GM12878 (cell line): ENCODE measurements at regions not wholly inside any gene's neighbourhood (a gene's known extent, or its start where the extent isn't known, plus 50 kb on each side); places are given as distances from the start of the nearest gene placed in this dataset.

Experiments used
- ATAC-seq: fragments of 200-7000 bp; cut with Tn5 transposase; 3 replicates; pipeline ENCODE4 v1.9.1; 2020; ENCODE audit warnings: mild to moderate bottlenecking, moderate library complexity
- BruUV-seq: library from RNA; stranded (reverse); fragments of 400-500 nt; replicated peaks from 2 replicates; lab custom pipeline; 2021; lab: Mats Ljungman, UMichigan
- CTCF ChIA-PET: fragments of 300-600 bp; sonication (Branson Sonifier 250); formaldehyde crosslinking; extraction: SDS; loops from one replicate; lab custom pipeline; 2021; ENCODE audit warnings: inconsistent platforms; lab: Yijun Ruan, JAX
- POLR2A ChIA-PET: fragments of 350-600 bp; formaldehyde crosslinking; extraction: SDS; loops from one replicate; lab custom pipeline; 2021; ENCODE audit warnings: inconsistent platforms; lab: Charles Lee
- RAD21 ChIA-PET: fragments of 300-600 bp; sonication (Branson Sonifier 250); formaldehyde crosslinking; loops from one replicate; lab custom pipeline; 2023; ENCODE audit warnings: antibody characterized with exemption; ENCODE audit not compliant: unreplicated experiment; lab: Charles Lee
- SMC1A ChIA-PET: fragments of 300-600 bp; sonication (Branson Sonifier 250); formaldehyde crosslinking; loops from one replicate; lab custom pipeline; 2023; ENCODE audit not compliant: unreplicated experiment, uncharacterized antibody; lab: Charles Lee
- DNase-seq: peaks from one replicate; pipeline ENCODE4 v3.0.0-alpha.2; 2011; ENCODE audit warnings: low read depth, low spot score
- FAIRE-seq: peaks from 3 replicates; lab custom pipeline; 2011; peaks lifted over from hg19 to GRCh38; lab: Jason Lieb, UNC
- H2AFZ ChIP-seq: 2 replicates; pipeline ENCODE4 v1.6.0; 2011; ENCODE audit warnings: low read depth, low read length, control low read depth; ENCODE audit not compliant: control insufficient read depth
- H3K27ac ChIP-seq: 2 replicates; pipeline ENCODE4 v1.5.1; 2011; ENCODE audit warnings: control low read depth; ENCODE audit not compliant: control insufficient read depth, insufficient read depth
- H3K27me3 ChIP-seq, 2 experiments: replicated peaks in 1 of 2; 2 replicates each; pipeline versions ENCODE4 v1.6.0 to v1.6.1; 2011; ENCODE audit warnings: low read length in 1 of 2; ENCODE audit not compliant: control insufficient read depth in 2 of 2, insufficient read depth in 2 of 2
- H3K36me3 ChIP-seq, 2 experiments: 2 replicates each; pipeline ENCODE4 v1.5.1; 2011; ENCODE audit warnings: low read length in 1 of 2; ENCODE audit not compliant: control insufficient read depth in 2 of 2, insufficient read depth in 2 of 2
- H3K4me1 ChIP-seq: 2 replicates; pipeline ENCODE4 v1.6.1; 2011; ENCODE audit warnings: mild to moderate bottlenecking, low read length, moderate library complexity, mixed read lengths; ENCODE audit not compliant: control insufficient read depth, insufficient read depth
- H3K4me2 ChIP-seq: 2 replicates; pipeline ENCODE4 v1.6.0; 2011; ENCODE audit warnings: control low read depth; ENCODE audit not compliant: control insufficient read depth, insufficient read depth
- H3K4me3 ChIP-seq: fragments of 200-600 bp; sonication (generic); 2 replicates; pipeline ENCODE4 v1.5.1; 2016
- H3K79me2 ChIP-seq: 2 replicates; pipeline ENCODE4 v1.6.0; 2011; ENCODE audit warnings: low read length; ENCODE audit not compliant: control insufficient read depth, insufficient read depth
- H3K9ac ChIP-seq: 2 replicates; pipeline ENCODE4 v1.8.0; 2011; ENCODE audit warnings: low read length, control low read depth, mixed read lengths; ENCODE audit not compliant: control insufficient read depth, insufficient read depth
- H3K9me3 ChIP-seq: replicated peaks from 3 replicates; pipeline ENCODE4 v1.5.1; 2011; ENCODE audit warnings: mild to moderate bottlenecking, low read length; ENCODE audit not compliant: control insufficient read depth, insufficient read depth
- H4K20me1 ChIP-seq: 2 replicates; pipeline ENCODE4 v1.6.0; 2011; ENCODE audit not compliant: control insufficient read depth, insufficient read depth
- BCL11A ChIP-seq: IDR thresholded peaks from 2 replicates; pipeline ENCODE4 v1.6.1; 2011; ENCODE audit warnings: low read depth, low read length
- GABPA ChIP-seq: IDR thresholded peaks from 2 replicates; pipeline ENCODE4 v1.6.1; 2014; ENCODE audit warnings: antibody characterized with exemption, low read depth, mild to moderate bottlenecking, inconsistent platforms
- HDAC2 ChIP-seq: fragments of 200-600 bp; sonication (generic); IDR thresholded peaks from 2 replicates; pipeline ENCODE4 v1.6.1; 2017
- IKZF2 ChIP-seq, 2 experiments: fragments of 450-650 bp; IDR thresholded peaks; 2 replicates each; pipeline ENCODE4 v1.6.1; 2017; ENCODE audit warnings: mild to moderate bottlenecking in 2 of 2, moderate library complexity in 2 of 2
- JUNB ChIP-seq: IDR thresholded peaks from 2 replicates; pipeline ENCODE4 v1.6.1; 2016; ENCODE audit warnings: antibody characterized with exemption, mild to moderate bottlenecking
- LARP7 ChIP-seq: fragments of 450-650 bp; IDR thresholded peaks from 2 replicates; pipeline ENCODE4 v1.6.1; 2017; ENCODE audit warnings: mild to moderate bottlenecking
- NBN ChIP-seq: fragments of 450-650 bp; IDR thresholded peaks from 2 replicates; pipeline ENCODE4 v1.6.1; 2016
- NR2C1 ChIP-seq: fragments of 450-650 bp; IDR thresholded peaks from 2 replicates; pipeline ENCODE4 v1.6.1; 2017; ENCODE audit warnings: antibody characterized with exemption, mild to moderate bottlenecking, moderate library complexity
- PAX5 ChIP-seq: IDR thresholded peaks from 2 replicates; pipeline ENCODE4 v1.6.1; 2011; ENCODE audit warnings: low read depth, low read length, borderline replicate concordance
- RB1 ChIP-seq: fragments of 450-650 bp; formaldehyde crosslinking; IDR thresholded peaks from 2 replicates; pipeline ENCODE4 v1.6.1; 2017; ENCODE audit warnings: mild to moderate bottlenecking, borderline replicate concordance
- RCOR1 ChIP-seq: conservative IDR thresholded peaks from 2 replicates; pipeline ENCODE4 v1.6.1; 2012; ENCODE audit warnings: low read depth, low read length, improper control_type of control experiment
- RFX5 ChIP-seq: IDR thresholded peaks from 2 replicates; pipeline ENCODE4 v1.6.1; 2011; ENCODE audit warnings: low read depth, low read length, improper control_type of control experiment
- SREBF1 ChIP-seq: IDR thresholded peaks from 2 replicates; pipeline ENCODE4 v1.6.1; 2012; ENCODE audit warnings: mild to moderate bottlenecking, low read length
- TCF12 ChIP-seq: IDR thresholded peaks from 2 replicates; pipeline ENCODE4 v1.6.1; 2011; ENCODE audit warnings: low read depth, mild to moderate bottlenecking, low read length
- WRNIP1 ChIP-seq: IDR thresholded peaks from 2 replicates; pipeline ENCODE4 v1.6.1; 2011; ENCODE audit warnings: low read depth, low read length, improper control_type of control experiment, borderline replicate concordance
- ZNF207 ChIP-seq: fragments of 450-650 bp; IDR thresholded peaks from 2 replicates; pipeline ENCODE4 v1.6.1; 2014; ENCODE audit warnings: antibody characterized with exemption, mild to moderate bottlenecking, borderline replicate concordance
- WGBS: methylation state at CpG from one replicate; pipeline ENCODE4 v1.1.6; 2016; ENCODE audit warnings: low lambda C conversion rate; ENCODE audit not compliant: insufficient replicate concordance, insufficient coverage; ENCODE audit errors: missing lambda C conversion rate; 5-methylcytosine and 5-hydroxymethylcytosine counted together
- in situ Hi-C: fragments of 300-500 bp; cut with MboI; formaldehyde crosslinking; loops from 9 replicates; pipeline ENCODE4 v1.14.3; 2018; ENCODE audit warnings: mixed read lengths
- intact Hi-C: fragments of 100-400 bp; cut with micrococcal nuclease; formaldehyde crosslinking; loops from one replicate; pipeline ENCODE4 v1.14.2; 2022; ENCODE audit not compliant: unreplicated experiment
- TF ChIP-seq, protein P1 (sequence below): fragments of 450-650 bp; conservative IDR thresholded peaks from 2 replicates; pipeline ENCODE4 v1.6.1; 2017; ENCODE audit warnings: mild to moderate bottlenecking, moderate library complexity
- TF ChIP-seq, protein P2 (sequence below): IDR thresholded peaks from 2 replicates; pipeline ENCODE4 v1.6.1; 2012; ENCODE audit warnings: low read length, inconsistent platforms
- TF ChIP-seq, protein P3 (sequence below): IDR thresholded peaks from 2 replicates; pipeline ENCODE4 v1.6.1; 2011; ENCODE audit warnings: low read depth, low read length, improper control_type of control experiment, borderline replicate concordance
- TF ChIP-seq, protein P4 (sequence below): IDR thresholded peaks from 2 replicates; pipeline ENCODE4 v1.6.1; 2012; ENCODE audit warnings: low read depth, low read length, improper control_type of control experiment

DNA sequence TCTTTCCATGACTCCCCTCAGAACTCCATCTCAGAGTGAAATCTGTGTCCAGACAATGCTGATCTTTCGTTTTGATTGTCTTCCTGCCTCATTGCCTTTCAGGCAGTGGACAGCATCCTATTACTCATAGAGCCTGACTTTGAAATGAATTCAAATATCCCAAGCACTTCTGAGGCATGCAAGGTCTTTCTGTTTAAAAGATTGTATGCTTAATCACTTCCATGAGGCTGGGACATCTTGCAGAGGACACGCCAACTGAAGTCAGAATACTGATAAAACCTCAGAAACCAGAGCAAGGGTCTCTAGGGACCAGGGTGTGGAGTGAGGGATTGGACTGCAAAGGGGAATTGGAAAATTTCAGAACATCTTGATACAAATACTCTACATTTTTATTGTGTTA lies 836.5 kb upstream of the ID2 start:
- in situ Hi-C loops, result no loop called here
- FAIRE-seq (no peak), DNase-seq (no peak), ATAC-seq (no peak)
- no peak overlapping the region for H3K27ac ChIP-seq
- H3K79me2 ChIP-seq, result no peaks in the 10 kb centered on the region
- ChIA-PET POLR2A (no interaction called here), CTCF (interaction anchor here (0.6 kb wide), 1 partner anchor 15 kb away, joined by 3 read pairs; no protein-coding TSS in a partner anchor), RAD21 (no interaction called here), SMC1A (interaction anchor here (1.5 kb wide), 1 partner anchor 8 kb away, joined by 3 read pairs; no protein-coding TSS in a partner anchor)
- H3K4me3 ChIP-seq, result no peak overlapping the region
- no TSS peak for BruUV-seq
- H3K9ac ChIP-seq, result no peak overlapping the region
- H3K4me1 ChIP-seq, result peaks cover 6% of the 10 kb centered on the region; the same call in 1 of the 2 replicates
- no peaks in the 10 kb centered on the region for H4K20me1 ChIP-seq
- no peaks in the 10 kb centered on the region for H3K27me3 ChIP-seq
- intact Hi-C loops, result no loop called here
- H3K4me2 ChIP-seq, result no peak overlapping the region
- no peak for TF ChIP-seq SREBF1
- TF ChIP-seq, protein P1, sequence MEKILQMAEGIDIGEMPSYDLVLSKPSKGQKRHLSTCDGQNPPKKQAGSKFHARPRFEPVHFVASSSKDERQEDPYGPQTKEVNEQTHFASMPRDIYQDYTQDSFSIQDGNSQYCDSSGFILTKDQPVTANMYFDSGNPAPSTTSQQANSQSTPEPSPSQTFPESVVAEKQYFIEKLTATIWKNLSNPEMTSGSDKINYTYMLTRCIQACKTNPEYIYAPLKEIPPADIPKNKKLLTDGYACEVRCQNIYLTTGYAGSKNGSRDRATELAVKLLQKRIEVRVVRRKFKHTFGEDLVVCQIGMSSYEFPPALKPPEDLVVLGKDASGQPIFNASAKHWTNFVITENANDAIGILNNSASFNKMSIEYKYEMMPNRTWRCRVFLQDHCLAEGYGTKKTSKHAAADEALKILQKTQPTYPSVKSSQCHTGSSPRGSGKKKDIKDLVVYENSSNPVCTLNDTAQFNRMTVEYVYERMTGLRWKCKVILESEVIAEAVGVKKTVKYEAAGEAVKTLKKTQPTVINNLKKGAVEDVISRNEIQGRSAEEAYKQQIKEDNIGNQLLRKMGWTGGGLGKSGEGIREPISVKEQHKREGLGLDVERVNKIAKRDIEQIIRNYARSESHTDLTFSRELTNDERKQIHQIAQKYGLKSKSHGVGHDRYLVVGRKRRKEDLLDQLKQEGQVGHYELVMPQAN, result no peak
- no peak for TF ChIP-seq RB1
- no peak for TF ChIP-seq TCF12
- TF ChIP-seq, protein P2, sequence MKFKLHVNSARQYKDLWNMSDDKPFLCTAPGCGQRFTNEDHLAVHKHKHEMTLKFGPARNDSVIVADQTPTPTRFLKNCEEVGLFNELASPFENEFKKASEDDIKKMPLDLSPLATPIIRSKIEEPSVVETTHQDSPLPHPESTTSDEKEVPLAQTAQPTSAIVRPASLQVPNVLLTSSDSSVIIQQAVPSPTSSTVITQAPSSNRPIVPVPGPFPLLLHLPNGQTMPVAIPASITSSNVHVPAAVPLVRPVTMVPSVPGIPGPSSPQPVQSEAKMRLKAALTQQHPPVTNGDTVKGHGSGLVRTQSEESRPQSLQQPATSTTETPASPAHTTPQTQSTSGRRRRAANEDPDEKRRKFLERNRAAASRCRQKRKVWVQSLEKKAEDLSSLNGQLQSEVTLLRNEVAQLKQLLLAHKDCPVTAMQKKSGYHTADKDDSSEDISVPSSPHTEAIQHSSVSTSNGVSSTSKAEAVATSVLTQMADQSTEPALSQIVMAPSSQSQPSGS, result no peak
- no peak for TF ChIP-seq NR2C1
- no peak for TF ChIP-seq PAX5
- no peak for TF ChIP-seq ZNF207
- TF ChIP-seq LARP7, result no peak
- TF ChIP-seq, protein P3, sequence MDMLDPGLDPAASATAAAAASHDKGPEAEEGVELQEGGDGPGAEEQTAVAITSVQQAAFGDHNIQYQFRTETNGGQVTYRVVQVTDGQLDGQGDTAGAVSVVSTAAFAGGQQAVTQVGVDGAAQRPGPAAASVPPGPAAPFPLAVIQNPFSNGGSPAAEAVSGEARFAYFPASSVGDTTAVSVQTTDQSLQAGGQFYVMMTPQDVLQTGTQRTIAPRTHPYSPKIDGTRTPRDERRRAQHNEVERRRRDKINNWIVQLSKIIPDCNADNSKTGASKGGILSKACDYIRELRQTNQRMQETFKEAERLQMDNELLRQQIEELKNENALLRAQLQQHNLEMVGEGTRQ, result no peak
- TF ChIP-seq JUNB, result no peak
- TF ChIP-seq GABPA, result no peak
- TF ChIP-seq, protein P4, sequence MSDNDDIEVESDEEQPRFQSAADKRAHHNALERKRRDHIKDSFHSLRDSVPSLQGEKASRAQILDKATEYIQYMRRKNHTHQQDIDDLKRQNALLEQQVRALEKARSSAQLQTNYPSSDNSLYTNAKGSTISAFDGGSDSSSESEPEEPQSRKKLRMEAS, result no peak
- TF ChIP-seq BCL11A, result no peak
- TF ChIP-seq HDAC2, result no peak
- no peak for TF ChIP-seq WRNIP1
- TF ChIP-seq RFX5, result no peak
- TF ChIP-seq NBN, result no peak
- no peak for TF ChIP-seq IKZF2 (IDR thresholded peaks at IDR 0.05)
- TF ChIP-seq RCOR1, result no peak
- WGBS, result 0% methylated on average over 2 of the region's 2 CpGs
- no peaks in the 10 kb centered on the region; the same call in 2 of the 3 replicates for H3K9me3 ChIP-seq
- H2AFZ ChIP-seq, result no peak overlapping the region
- H3K36me3 ChIP-seq, result no peaks in the 10 kb centered on the region
